ENCODE measurements at regions not wholly inside any gene's neighbourhood (a gene's known extent, or its start where the extent isn't known, plus 50 kb on each side); places are given as distances from the start of the nearest gene placed in this dataset.

DNA sequence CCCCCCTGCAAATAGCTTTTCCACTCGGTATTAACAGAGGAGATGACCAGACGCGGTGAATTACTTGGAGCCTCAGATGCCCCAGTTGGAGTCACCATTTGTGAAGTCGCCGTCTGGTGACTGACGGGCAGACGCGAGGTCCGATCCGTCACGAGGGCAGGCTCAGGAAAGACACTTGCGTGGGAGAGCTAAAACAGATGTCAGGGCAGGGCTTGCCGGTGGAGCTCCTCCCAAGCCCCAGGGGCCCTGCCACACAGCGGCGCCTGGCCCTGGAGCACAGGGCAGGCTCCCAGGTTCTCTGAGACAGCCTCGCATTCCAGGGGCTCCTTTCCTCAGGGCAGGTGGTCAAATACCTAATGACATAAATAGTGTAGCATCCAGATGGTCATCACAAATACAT lies 348.3 kb downstream of the C16orf95 start:
- Histone ChIP-seq H3K4me2 (ENCODE audit: low read depth, low read length) (no peak overlapping the region), H4K20me1 (ENCODE audit: insufficient read depth, low read length) (no peaks in the 10 kb centered on the region), H3K9me2 (replicated peaks; ENCODE audit: insufficient read depth, low read length) (no peaks in the 10 kb centered on the region), H3K4me3 (ENCODE audit: low read length) (no peak overlapping the region), H3K4me1 (ENCODE audit: low read length) (no peaks in the 10 kb centered on the region), H3K27ac (ENCODE audit: low read length) (no peak overlapping the region), H3K9me3 (replicated peaks; ENCODE audit: insufficient read depth, low read length) (no peaks in the 10 kb centered on the region), H3K36me3 (replicated peaks; ENCODE audit: insufficient read depth, low read length) (no peaks in the 10 kb centered on the region), H3K9ac (ENCODE audit: low read length) (no peak overlapping the region), H3K27me3 (replicated peaks; ENCODE audit: insufficient read depth, low read length) (peaks cover 29% of the 10 kb centered on the region), H3F3A (ENCODE audit: insufficient read depth, low read length) (no peaks in the 10 kb centered on the region), H2AFZ (ENCODE audit: low read length) (no peak overlapping the region), H3K79me2 (ENCODE audit: low read length) (no peaks in the 10 kb centered on the region)
- TF ChIP-seq EZH2 (optimal IDR thresholded peaks at IDR 0.05; ENCODE audit: low read depth, low read length) = no peak
- TF ChIP-seq, protein P1, sequence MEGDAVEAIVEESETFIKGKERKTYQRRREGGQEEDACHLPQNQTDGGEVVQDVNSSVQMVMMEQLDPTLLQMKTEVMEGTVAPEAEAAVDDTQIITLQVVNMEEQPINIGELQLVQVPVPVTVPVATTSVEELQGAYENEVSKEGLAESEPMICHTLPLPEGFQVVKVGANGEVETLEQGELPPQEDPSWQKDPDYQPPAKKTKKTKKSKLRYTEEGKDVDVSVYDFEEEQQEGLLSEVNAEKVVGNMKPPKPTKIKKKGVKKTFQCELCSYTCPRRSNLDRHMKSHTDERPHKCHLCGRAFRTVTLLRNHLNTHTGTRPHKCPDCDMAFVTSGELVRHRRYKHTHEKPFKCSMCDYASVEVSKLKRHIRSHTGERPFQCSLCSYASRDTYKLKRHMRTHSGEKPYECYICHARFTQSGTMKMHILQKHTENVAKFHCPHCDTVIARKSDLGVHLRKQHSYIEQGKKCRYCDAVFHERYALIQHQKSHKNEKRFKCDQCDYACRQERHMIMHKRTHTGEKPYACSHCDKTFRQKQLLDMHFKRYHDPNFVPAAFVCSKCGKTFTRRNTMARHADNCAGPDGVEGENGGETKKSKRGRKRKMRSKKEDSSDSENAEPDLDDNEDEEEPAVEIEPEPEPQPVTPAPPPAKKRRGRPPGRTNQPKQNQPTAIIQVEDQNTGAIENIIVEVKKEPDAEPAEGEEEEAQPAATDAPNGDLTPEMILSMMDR (IDR thresholded peaks at IDR 0.05; ENCODE audit: low read length) = no peak
- no peak for TF ChIP-seq EZH2phosphoT487 (IDR thresholded peaks at IDR 0.05; ENCODE audit: low read length)
- no peak for DNase-seq

DNA sequence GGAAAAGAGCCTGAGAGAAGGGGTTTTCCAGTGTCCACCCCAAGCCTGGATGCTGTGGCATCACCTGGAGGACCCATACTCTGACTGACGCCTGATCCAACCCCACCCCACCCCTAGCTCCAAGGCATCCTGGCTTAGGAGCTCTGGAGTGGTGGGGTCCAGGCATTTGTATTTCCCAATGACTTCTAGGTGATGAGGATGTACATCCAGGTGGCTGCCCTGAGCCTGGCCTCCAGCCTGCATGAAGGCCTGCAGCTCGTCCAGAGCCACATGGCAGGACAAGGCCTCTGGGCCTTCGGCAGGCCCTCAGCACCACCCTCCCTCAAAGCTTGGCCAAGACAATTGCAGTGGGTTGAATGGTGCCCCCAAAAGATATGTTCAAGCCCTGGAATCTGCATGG lies 347.5 kb downstream of the C16orf95 start:
- H3F3A ChIP-seq (ENCODE audit: insufficient read depth, low read length) = no peaks in the 10 kb centered on the region
- no peak overlapping the region for H3K27ac ChIP-seq (ENCODE audit: low read length)
- peaks cover 29% of the 10 kb centered on the region for H3K27me3 ChIP-seq (replicated peaks; ENCODE audit: insufficient read depth, low read length)
- H2AFZ ChIP-seq (ENCODE audit: low read length) = no peak overlapping the region
- H3K36me3 ChIP-seq (replicated peaks; ENCODE audit: insufficient read depth, low read length) = no peaks in the 10 kb centered on the region
- H4K20me1 ChIP-seq (ENCODE audit: insufficient read depth, low read length) = no peaks in the 10 kb centered on the region
- H3K4me3 ChIP-seq (ENCODE audit: low read length) = no peak overlapping the region
- H3K79me2 ChIP-seq (ENCODE audit: low read length) = no peaks in the 10 kb centered on the region
- no peaks in the 10 kb centered on the region for H3K9me2 ChIP-seq (replicated peaks; ENCODE audit: insufficient read depth, low read length)
- no peaks in the 10 kb centered on the region for H3K9me3 ChIP-seq (replicated peaks; ENCODE audit: insufficient read depth, low read length)
- no peak for DNase-seq
- no peaks in the 10 kb centered on the region for H3K4me1 ChIP-seq (ENCODE audit: low read length)
- TF ChIP-seq EZH2phosphoT487 (IDR thresholded peaks at IDR 0.05; ENCODE audit: low read length) (no peak), EZH2 (optimal IDR thresholded peaks at IDR 0.05; ENCODE audit: low read depth, low read length) (no peak)
- TF ChIP-seq, protein P1 (IDR thresholded peaks at IDR 0.05; ENCODE audit: low read length) = no peak
- no peak overlapping the region for H3K9ac ChIP-seq (ENCODE audit: low read length)
- no peak overlapping the region for H3K4me2 ChIP-seq (ENCODE audit: low read depth, low read length)

DNA sequence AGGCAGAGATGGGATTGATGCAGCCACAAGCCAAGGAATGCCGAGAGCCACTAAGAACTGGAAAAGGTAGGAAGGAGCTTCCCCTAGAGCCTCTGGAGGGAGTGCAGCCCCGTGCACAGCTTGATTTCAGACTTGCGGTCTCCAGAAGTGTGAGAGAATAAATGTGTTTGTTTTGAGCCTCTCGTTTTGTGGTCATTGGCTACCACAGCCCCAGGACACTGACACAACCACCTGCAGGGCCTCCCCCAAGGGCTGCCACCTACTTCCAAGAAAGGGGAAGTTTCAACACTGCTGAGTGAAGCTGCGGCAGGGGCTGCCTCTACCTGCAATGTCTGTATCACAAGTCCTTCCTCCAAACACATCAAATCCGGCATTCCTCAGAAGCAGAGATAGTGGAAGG lies 346.9 kb downstream of the C16orf95 start:
- Histone ChIP-seq H3K36me3 (replicated peaks; ENCODE audit: insufficient read depth, low read length) (no peaks in the 10 kb centered on the region), H3K27ac (ENCODE audit: low read length) (no peak overlapping the region), H3F3A (ENCODE audit: insufficient read depth, low read length) (no peaks in the 10 kb centered on the region), H3K79me2 (ENCODE audit: low read length) (no peaks in the 10 kb centered on the region), H3K4me3 (ENCODE audit: low read length) (no peak overlapping the region), H3K4me1 (ENCODE audit: low read length) (no peaks in the 10 kb centered on the region), H3K27me3 (replicated peaks; ENCODE audit: insufficient read depth, low read length) (peaks cover 30% of the 10 kb centered on the region), H3K9ac (ENCODE audit: low read length) (no peak overlapping the region), H3K4me2 (ENCODE audit: low read depth, low read length) (no peak overlapping the region), H4K20me1 (ENCODE audit: insufficient read depth, low read length) (no peaks in the 10 kb centered on the region), H3K9me3 (replicated peaks; ENCODE audit: insufficient read depth, low read length) (no peaks in the 10 kb centered on the region), H3K9me2 (replicated peaks; ENCODE audit: insufficient read depth, low read length) (no peaks in the 10 kb centered on the region), H2AFZ (ENCODE audit: low read length) (no peak overlapping the region)
- DNase-seq = no peak
- TF ChIP-seq, protein P1 (IDR thresholded peaks at IDR 0.05; ENCODE audit: low read length) = no peak
- TF ChIP-seq EZH2phosphoT487 (IDR thresholded peaks at IDR 0.05; ENCODE audit: low read length) = no peak
- TF ChIP-seq EZH2 (optimal IDR thresholded peaks at IDR 0.05; ENCODE audit: low read depth, low read length) = no peak
